ENCODE measurements at regions not wholly inside any gene's neighbourhood (a gene's known extent, or its start where the extent isn't known, plus 50 kb on each side); places are given as distances from the start of the nearest gene placed in this dataset.

DNA sequence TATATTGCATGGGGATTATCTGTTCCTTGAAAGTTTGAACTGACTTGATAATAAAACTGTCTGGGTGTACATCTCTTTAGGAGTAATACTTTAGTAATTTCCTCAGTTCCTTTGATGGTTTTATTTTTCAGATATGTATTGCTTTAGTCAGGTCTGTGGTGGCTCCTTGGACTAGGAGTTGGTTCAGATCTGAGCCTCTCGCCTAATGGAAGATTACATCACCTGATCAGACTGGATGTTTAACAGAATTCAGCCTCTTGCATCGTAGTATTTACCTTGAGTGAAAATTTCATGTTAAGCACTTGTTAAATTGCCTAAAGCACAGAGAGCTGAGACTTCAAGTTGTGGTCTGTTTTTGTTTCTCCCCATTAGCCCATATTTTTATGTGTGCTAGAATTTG is 267.3 kb downstream of the MAP2K4 start:
- no peak for DNase-seq (ENCODE audit: low read depth in 4 of 4, low spot score in 3 of 4)

DNA sequence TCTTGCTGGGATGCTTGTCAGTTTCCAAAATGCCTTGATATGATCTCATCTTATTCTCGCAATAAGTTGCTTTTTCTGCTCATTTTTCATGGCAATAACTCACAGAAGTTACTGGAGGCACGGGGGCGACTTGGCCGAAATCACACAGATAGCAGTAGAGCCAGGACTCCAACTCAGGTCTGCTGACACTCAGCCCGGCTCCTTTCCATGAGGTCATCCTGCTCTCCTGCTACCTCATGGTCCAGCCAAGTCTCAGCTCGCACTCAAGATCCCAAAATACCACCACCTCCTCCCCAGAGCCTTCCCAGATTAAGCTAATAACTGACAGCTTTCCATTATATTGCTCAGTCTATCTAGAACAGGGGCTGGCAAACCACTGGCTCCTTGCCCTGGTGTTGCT is 269.5 kb downstream of the MAP2K4 start:
- no peak for DNase-seq (ENCODE audit: low read depth in 4 of 4, low spot score in 3 of 4)

DNA sequence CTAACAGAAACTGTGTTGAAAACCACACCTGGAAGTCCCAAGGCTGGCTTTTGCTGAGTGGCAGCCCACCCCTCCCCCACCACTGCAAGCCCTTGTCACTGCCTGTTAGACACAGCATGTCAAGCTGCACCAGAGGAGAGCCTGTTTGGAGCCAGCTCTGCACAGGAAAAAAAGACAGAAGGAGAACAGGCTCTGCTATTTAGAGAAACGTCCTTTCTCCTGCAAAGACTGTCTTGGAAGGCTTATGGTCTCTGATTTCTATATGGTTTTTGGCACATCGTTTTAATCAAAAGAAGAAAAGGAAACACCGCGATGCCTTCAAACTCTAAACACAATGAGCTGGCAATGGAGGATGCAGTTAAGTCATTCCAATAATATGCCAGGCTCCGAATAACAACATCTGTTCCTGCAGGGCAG is 275.5 kb downstream of the MAP2K4 start:
- no peak for DNase-seq (ENCODE audit: low read depth in 4 of 4, low spot score in 3 of 4)

DNA sequence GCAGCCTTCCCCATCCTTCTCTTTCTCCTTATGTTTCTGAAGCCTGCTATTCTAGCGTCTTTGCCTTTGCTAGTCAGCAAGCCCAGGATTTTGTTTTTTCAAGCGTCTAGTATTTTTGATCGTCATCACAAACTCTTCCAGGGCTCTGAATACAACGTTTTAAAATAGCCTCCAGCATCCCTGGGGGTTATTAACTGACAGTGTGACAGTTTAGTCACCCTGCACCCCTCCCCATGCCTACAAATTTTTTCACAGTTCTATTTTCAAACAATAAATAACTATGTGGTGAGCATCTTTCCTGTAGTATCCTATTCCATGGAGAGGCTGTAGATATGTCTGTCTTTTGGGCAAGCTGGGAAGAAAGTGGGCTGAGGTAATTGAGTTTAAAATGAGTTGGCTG is 280.9 kb downstream of the MAP2K4 start:
- no peak for DNase-seq (ENCODE audit: low read depth in 4 of 4, low spot score in 3 of 4)

DNA sequence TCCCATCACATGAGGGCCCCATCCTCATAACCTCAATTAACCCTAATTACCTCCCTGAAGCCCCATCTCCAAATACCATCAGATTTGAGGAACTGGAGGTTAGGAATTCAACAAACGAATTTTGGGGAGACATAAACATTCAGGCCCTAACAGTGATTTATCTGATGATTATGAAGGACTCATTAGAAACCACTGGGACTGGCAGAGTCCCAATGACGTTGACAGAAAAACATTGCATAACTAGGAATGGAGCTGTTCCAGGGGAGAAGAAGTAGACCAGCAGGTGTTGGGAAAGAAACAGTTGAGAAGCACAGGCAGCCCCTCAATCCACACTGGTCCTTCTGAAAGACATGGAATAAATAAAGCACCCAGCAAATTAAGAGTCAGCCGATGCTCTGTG is 282.0 kb downstream of the MAP2K4 start:
- DNase-seq (ENCODE audit: low read depth in 4 of 4, low spot score in 3 of 4), result no peak

DNA sequence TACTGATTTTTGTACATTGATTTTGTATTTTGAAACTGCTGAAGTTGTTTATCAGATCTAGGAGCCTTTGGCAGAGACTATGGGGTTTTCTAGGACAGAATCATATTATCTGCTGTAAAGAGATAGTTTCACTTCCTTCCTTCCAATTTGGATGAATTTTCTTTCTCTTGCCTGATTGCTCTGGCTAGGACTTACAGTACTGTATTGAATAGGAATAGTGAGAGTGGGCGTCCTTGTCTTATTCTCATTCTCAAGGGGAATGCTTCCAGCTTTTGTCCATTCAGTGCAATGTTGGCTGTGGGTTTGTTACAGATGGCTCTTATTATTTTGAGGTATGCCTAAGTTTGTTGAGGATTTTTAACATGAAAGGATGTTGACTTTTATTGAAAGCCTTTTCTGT is 290.1 kb downstream of the MAP2K4 start:
- DNase-seq (ENCODE audit: low read depth in 4 of 4, low spot score in 3 of 4), result no peak

DNA sequence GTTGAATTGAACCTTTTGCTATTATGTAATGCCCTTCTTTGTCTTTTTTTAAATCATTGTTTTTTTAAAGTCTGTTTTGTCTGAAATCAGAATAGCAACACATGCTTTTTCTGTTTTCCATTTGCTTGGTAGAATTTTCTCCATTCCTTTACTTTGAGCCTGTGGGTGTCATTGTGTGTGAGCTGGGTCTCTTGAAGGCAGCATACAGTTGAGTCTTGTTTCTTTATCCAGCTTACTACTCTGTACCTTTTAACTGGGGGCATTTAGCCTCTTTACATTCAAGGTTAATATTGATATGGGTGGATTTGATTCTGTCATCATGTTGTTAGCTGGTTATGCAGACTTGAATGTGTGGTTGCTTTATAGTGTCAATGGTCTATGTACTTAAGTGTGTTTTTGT is 292.0 kb downstream of the MAP2K4 start:
- no peak for DNase-seq (ENCODE audit: low read depth in 4 of 4, low spot score in 3 of 4)

DNA sequence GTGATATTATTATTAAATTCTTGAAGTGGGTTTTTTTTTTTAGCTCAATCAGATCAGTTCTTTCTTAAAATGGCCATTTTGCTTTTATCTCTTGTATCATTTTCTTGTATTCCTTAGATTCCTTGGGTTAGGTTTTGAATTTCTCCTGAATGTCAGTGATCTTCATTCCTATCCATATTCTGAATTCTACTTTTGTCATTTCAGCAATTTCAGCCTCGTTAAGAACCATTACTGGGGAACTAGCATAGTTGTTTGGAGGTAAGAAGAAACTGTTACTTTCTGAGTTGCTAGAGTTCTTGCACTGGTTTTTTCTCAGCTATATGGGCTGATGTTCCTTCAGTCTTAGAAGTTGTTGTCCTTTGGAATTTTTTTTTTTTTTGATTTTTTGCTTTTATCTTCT is 293.1 kb downstream of the MAP2K4 start:
- no peak for DNase-seq (ENCODE audit: low read depth in 4 of 4, low spot score in 3 of 4)

DNA sequence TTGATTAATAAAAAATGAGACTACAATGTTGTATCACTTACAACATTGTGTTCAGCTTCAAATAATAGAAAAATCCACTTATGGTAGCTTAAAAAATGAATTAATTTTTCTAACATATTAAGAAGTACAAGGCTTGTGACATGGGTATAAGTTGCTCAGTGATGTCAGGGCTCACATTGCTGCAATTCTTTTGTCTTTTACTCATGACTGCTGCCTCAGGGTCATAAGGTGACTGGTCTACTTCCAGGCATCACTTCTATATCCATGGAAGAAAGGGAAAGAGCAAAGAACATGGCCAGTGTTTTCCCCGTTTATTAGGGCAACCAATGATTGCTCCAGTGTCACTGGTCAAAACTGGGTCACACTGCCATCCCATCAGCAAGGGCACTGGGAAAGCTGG is 295.3 kb downstream of the MAP2K4 start:
- DNase-seq (ENCODE audit: low read depth in 4 of 4, low spot score in 3 of 4), result no peak

DNA sequence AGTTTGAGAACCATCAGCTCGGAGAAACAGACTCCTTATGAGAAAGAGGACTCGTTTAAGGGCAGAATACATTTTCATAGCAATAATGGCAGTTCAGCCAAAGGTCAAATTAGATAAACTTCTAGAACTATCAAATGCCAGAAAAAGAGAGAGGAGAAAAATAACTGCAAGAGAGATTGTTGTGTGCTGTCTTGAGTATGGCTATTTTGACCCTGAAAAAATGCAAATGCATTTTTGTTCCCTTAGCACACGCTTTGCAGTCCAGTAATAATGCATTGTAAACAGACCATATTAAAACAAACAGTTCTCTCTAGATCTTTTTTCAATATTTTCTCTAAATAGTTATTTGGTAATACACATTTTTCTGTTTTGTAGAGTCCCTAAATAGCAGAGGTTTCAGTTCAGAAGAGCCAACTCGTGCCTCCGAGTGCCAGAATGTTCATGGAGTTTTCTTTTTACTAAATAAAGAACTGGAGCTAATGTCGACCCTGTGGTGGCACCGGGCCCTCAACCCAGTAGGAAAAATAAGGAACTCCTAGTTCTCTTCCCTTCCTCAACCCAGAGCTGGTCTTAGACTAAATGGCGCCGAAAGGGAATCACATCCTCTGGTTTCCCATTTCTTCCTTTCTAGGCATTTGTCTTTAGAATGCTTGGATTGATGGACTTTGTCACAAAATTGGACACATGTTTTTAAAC is 298.0 kb downstream of the MAP2K4 start:
- DNase-seq (ENCODE audit: low read depth in 4 of 4, low spot score in 3 of 4), result no peak

DNA sequence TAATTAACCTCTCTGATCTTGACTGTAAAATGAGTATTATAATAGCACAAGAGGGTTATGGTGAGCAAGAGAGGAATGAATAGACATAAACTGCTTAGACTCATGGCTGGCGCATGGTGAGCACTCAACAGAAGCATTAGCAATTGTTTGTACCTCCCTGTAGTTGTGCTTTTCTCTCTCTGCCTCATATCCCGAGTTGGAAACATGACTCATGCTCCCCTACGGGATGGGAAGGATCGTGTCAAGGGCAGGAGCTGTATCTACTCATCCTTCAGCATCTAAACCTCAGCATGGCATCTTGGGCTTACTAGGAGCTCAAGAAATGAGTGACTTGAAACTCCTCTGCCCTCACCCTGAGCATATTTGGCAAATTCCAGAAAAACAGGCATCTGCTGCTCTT is 299.6 kb downstream of the MAP2K4 start:
- DNase-seq (ENCODE audit: low read depth in 4 of 4, low spot score in 3 of 4), result no peak

DNA sequence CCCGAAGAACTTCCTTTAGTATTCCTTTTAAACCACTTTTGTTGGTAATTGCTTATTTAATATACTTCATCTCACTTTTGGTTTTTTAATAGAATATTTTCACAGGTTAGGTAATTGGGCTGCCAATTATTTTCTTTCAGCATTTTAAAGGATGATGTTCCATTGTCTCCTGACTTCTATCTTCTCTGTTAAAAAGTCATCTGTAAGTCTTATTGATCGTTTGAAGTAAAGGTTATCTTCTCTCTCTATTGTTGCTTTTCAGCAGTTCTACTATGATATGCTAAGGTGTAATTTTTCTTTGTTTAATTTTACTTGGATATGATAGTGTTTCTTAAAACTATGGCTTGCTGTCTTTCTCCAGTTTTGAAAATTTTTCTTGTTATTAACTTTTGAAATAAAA is 307.5 kb downstream of the MAP2K4 start:
- DNase-seq (ENCODE audit: low read depth in 4 of 4, low spot score in 3 of 4), result no peak

DNA sequence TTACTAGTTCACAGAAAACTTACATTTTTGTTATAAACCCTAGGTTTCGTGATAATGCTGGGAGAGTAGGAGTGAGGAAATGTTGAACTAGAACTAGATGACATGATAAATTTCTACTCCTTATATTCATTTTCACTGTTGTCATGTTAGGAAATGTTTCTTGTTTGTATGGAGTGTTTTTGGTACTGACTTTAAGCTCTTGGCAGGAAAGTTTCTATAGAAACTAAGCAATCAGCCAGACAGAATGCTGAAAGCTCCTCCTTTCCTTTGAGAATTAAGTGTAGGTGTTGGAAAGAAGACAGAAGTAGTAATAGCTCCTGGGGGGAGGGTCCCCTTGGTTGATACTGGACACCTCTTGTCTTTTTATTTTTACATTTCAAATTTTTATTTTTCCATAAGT is 309.8 kb downstream of the MAP2K4 start:
- no peak for DNase-seq (ENCODE audit: low read depth in 4 of 4, low spot score in 3 of 4)

DNA sequence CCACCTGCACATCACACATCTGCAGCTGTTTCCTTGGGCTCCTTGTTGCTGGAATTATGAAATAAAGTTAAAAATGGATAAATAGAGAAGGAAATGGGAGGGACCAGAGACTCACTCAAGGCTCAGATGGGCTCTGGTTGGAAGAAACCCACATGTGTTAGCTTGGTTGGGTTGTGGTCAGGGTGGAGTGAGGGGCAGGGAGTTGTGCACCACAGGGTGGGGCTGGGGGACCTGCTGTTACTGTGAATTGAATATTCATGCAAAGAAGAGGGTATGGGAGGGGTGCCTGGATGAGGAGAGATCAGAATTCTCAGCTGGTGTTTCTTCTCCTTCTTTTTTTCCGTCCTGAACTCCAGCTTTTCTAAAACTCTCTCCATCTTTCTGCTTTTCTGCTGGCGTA is 320.7 kb downstream of the MAP2K4 start:
- no peak for DNase-seq (ENCODE audit: low read depth in 4 of 4, low spot score in 3 of 4)

DNA sequence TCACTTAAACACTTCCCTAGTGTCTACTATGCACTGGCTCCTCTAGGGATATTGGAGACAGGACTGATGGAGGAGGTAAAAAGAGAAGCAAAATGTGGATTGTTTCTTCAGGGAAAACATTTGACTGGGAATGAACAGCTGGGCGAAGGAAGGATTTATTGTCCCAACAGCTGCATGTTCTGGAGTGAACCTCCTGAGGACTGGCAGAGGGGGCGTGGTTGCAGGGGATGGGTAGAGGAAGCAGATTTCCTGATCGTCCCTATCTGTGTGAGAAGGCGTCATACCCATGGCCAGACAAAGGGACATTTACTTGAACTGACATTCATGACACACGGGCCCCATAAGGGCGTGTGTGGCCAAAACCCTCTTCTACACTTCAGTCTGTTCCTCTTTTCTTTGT is 321.5 kb downstream of the MAP2K4 start:
- DNase-seq (ENCODE audit: low read depth in 4 of 4, low spot score in 3 of 4), result no peak

DNA sequence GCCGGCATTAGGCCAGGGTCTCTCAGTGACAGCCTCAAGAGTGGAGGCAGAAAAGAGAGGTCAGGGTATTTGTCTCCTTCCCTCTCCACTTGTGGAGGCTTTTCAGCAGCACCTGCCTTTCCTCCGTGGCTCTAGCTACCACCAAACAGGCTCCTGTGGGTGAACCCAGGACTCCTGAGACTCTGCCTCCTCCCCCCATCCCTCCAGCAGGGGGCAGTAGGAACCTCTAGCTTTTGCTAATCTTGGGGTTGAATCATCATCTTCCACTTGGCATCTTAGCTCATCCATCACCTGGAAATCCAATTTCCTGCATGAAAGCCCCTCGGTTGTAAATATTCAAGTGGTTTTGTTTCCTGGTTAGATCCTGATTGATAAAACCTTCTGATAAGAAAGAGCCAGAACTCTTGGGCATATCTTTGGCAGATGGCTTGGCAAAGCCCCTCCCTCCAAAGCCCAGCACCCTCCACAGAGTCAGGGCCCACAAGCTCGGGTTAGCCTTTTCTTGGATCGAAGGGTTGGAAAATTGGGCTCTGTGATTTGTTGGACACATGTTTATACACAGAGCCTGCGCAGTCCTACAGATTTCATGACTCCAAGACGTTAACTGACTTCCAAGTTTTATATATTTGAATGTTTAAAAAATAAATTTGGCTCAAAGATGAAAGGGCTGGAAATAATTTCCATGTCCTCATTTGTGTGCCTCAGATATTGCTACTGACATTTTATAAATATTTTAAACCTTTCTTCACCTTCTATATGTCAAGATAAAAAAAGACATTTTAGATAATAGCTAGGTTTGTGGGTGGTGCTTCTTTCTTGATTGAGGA is 322.1 kb downstream of the MAP2K4 start:
- DNase-seq (ENCODE audit: low read depth in 4 of 4, low spot score in 3 of 4), result no peak

DNA sequence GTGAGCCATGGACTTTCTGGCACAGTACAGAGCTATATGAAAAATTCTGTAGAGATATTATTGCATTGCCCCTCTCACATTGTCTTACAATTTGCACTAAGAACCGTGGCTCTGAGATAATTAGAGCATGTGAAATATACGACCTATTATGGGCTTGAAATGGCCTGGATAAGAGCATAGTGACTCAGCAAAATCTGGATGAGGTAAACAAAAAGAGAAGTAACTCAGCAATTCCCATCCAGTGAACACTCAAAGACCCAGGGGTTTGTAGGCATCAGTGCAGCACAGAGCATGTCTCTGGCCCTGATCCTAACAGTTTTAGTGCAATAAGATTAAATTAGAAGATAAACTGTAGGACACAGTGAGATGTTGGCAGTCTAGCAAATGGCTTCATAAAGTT is 317.2 kb upstream of the MYOCD start:
- DNase-seq (ENCODE audit: low read depth in 4 of 4, low spot score in 3 of 4), result no peak

DNA sequence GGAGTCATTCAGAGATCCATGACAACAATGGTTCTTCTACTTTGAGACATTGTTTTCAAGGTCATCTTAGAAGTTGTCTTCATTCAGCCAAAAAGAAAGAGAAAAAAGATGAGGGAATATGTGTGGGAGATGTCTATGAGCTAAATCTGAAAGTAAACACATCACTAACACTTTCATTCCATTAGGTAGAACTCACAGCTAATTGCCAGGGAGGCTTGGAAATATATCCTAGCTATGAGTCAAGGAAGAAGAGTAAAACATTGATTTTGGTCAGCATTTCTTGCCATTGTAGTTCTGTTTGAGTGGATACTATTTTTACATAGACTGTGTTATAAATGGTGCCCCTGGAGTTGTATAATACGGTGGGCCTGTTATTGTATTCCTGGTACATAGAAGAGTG is 316.4 kb upstream of the MYOCD start:
- no peak for DNase-seq (ENCODE audit: low read depth in 4 of 4, low spot score in 3 of 4)

DNA sequence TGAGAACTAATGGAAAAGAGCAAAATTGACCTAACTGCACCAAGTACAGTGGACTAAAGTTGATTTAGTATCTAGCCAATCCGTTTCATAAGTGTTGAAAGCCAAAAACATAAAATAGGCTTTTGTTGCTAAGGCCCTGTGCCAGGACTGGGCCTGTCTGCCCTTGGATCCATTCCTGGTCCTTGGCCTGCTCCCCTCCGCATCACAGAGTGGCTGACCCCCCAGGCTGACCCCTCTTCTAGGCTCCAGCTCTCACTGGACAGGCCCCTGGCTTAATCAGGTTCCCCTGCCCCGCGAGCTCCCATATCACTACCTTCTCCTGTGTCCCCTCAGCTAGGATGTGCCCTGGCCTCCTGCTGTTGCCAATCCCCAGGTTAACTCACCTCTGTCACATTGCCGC is 313.6 kb upstream of the MYOCD start:
- DNase-seq (ENCODE audit: low read depth in 4 of 4, low spot score in 3 of 4), result no peak

DNA sequence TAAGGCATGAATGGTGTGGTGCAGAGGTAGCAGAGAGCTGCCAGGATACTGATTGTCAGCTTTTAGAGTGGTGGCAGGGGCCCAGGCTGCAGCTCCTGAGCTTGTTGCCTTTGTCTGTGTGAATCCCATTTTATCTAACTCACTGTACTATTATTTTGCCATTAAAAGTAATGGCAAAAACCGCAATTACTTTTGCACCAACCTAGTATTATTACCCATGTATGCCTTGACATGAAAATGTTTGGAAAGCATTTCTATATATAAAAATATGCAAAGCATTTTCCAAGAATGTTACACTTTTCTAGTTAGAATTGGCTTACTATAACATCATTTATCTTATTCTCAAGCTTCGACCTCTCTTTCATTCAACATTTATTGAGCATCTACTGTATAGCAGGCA is 308.1 kb upstream of the MYOCD start:
- no peak for DNase-seq (ENCODE audit: low read depth in 4 of 4, low spot score in 3 of 4)

DNA sequence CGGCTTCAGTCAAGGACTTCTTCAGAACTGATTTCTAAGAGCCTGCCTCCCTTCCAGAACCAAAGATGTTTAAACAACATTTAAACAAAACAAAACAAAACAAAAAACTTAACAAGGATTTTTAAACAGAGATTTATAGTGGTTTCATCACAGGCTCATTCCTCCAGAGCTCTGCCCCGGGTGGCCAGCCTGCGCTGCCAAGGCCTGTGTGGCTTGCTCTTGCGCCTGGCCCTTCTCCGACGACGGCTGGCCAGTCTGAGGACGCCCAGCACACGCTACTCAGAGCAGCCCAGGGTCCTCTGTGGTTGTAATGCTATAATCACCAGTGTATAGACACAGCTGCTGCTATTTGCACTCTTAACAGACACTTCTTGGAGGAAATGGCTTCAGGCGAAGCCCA is 307.2 kb upstream of the MYOCD start:
- DNase-seq (ENCODE audit: low read depth in 4 of 4, low spot score in 3 of 4), result no peak

DNA sequence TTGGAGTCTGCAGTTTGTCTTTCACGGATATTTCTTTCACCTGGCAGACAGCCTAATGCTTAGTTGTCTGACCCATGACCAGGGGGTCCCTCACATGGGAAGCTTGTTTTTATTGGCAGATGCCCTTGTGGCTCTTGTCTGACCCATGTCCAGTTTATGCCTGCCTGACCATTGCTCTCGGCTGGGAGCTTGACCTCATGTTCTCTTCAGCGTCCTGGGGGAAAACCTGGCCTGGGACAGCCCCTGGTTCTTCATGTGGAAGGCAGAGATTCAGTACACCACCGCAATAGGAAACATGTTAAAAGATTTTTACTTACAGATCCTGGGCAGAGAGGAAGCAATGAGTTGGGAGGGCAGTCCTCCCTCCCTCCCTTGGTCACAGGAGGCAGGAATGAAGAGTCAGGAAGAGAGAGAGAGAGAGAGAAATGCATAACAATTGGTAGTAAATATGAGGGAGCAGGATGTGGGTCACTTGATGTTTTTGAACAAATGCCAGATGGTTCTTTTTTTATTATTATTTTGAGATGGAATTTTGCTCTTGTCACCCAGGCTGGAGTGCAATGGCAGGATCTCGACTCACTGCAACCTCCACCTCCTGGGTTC is 302.7 kb upstream of the MYOCD start:
- no peak for DNase-seq (ENCODE audit: low read depth in 4 of 4, low spot score in 3 of 4)

All from left renal pelvis (tissue), 4 donors.